ENCODE measurements at regions not wholly inside any gene's neighbourhood (a gene's known extent, or its start where the extent isn't known, plus 50 kb on each side); places are given as distances from the start of the nearest gene placed in this dataset.

GRCh38 chr20:22245139-22245538, 339.2 kb downstream of the FOXA2 start:
- H3K4me3 ChIP-seq (replicated peaks in 1 of 3; ENCODE audit: low read depth in 2 of 3, low read length in 3 of 3), result no peak overlapping the region
- no peaks in the 10 kb centered on the region for H3K9me3 ChIP-seq (replicated peaks in 1 of 2; ENCODE audit: control insufficient read depth in 1 of 2, insufficient read depth in 1 of 2, low read length in 2 of 2)
- intact Hi-C loops (cut with micrococcal nuclease), result no loop called here
- no peaks in the 10 kb centered on the region for H3K36me3 ChIP-seq (replicated peaks in 1 of 2; ENCODE audit: control insufficient read depth in 1 of 2, insufficient read depth in 2 of 2, low read length in 2 of 2)
- no peaks in the 10 kb centered on the region for H3K4me1 ChIP-seq (ENCODE audit: control insufficient read depth in 1 of 2, insufficient read depth in 2 of 2, low read length in 2 of 2)
- no peak overlapping the region for H2AFZ ChIP-seq (ENCODE audit: insufficient read depth, low read depth, low read length, poor library complexity, severe bottlenecking)
- Mint-ChIP-seq H3K27ac (no peak overlapping the region), H3K4me1 (no peaks in the 10 kb centered on the region), H3K9me3 (no peaks in the 10 kb centered on the region), H3K4me3 (no peak overlapping the region), H3K36me3 (no peaks in the 10 kb centered on the region), H3K27me3 (ENCODE audit: low read depth in 3 of 3) (peaks cover 0 to 3% (median 0%) of the 10 kb centered on the region in 3 donors)
- 57% methylated on average over 1 of the region's 3 CpGs for WGBS (ENCODE audit: insufficient coverage)
- TF ChIP-seq CTCF (IDR thresholded peaks at IDR 0.05), result no peak
- no peak for DNase-seq
- H3K4me2 ChIP-seq (replicated peaks; ENCODE audit: extremely low read depth, low read length, poor library complexity, severe bottlenecking), result no peak overlapping the region
- H3K79me2 ChIP-seq (ENCODE audit: insufficient read depth, low read length), result no peaks in the 10 kb centered on the region
- no peak overlapping the region for H3K9ac ChIP-seq (ENCODE audit: insufficient read depth, low read length, poor library complexity, severe bottlenecking)
- no peaks in the 10 kb centered on the region for H4K20me1 ChIP-seq (ENCODE audit: insufficient read depth, low read length)
- no peaks in the 10 kb centered on the region for H3K27me3 ChIP-seq (ENCODE audit: control insufficient read depth in 2 of 2, insufficient read depth in 2 of 2, low read length in 2 of 2)
- no peak overlapping the region for H3K27ac ChIP-seq (ENCODE audit: low read depth in 1 of 2, low read length in 2 of 2)

DNA sequence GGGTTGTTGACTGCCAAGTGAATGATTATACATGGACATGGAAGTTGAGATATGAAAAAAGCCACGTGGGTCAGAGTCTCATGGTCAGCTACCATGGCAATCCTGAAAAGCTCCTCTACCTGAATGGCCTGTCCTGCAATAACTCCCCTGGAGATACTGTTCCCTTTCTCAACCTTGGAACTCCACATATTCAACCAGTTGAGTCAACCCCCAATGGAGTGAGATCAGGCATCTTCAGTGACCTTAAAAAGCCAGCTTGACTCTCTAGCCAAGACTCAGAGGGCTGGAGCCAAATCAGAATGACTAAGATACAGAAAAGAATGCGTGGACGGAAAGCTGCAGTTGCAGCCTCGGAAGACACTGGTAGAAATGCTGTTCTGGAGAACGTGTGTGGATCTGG, 341.3 kb downstream of the FOXA2 start:
- no peak overlapping the region for H3K27ac Mint-ChIP-seq
- H3K9me3 Mint-ChIP-seq, result no peaks in the 10 kb centered on the region
- Histone ChIP-seq H3K4me2 (replicated peaks; ENCODE audit: extremely low read depth, low read length, poor library complexity, severe bottlenecking) (no peak overlapping the region), H3K4me1 (ENCODE audit: control insufficient read depth in 1 of 2, insufficient read depth in 2 of 2, low read length in 2 of 2) (no peaks in the 10 kb centered on the region), H3K27ac (ENCODE audit: low read depth in 1 of 2, low read length in 2 of 2) (no peak overlapping the region), H2AFZ (ENCODE audit: insufficient read depth, low read depth, low read length, poor library complexity, severe bottlenecking) (no peak overlapping the region), H3K79me2 (ENCODE audit: insufficient read depth, low read length) (no peaks in the 10 kb centered on the region), H3K9ac (ENCODE audit: insufficient read depth, low read length, poor library complexity, severe bottlenecking) (no peak overlapping the region), H3K36me3 (replicated peaks in 1 of 2; ENCODE audit: control insufficient read depth in 1 of 2, insufficient read depth in 2 of 2, low read length in 2 of 2) (no peaks in the 10 kb centered on the region), H3K4me3 (replicated peaks in 1 of 3; ENCODE audit: low read depth in 2 of 3, low read length in 3 of 3) (no peak overlapping the region), H3K9me3 (replicated peaks in 1 of 2; ENCODE audit: control insufficient read depth in 1 of 2, insufficient read depth in 1 of 2, low read length in 2 of 2) (no peaks in the 10 kb centered on the region), H4K20me1 (ENCODE audit: insufficient read depth, low read length) (no peaks in the 10 kb centered on the region), H3K27me3 (ENCODE audit: control insufficient read depth in 2 of 2, insufficient read depth in 2 of 2, low read length in 2 of 2) (no peaks in the 10 kb centered on the region)
- H3K36me3 Mint-ChIP-seq, result no peaks in the 10 kb centered on the region
- no peak overlapping the region for H3K4me3 Mint-ChIP-seq
- intact Hi-C loops (cut with micrococcal nuclease), result no loop called here
- no peak for TF ChIP-seq CTCF (IDR thresholded peaks at IDR 0.05)
- peaks cover 0 to 3% (median 0%) of the 10 kb centered on the region in 3 donors for H3K27me3 Mint-ChIP-seq (ENCODE audit: low read depth in 3 of 3)
- WGBS (ENCODE audit: insufficient coverage), result 83% methylated on average over 5 of the region's 5 CpGs
- no peaks in the 10 kb centered on the region for H3K4me1 Mint-ChIP-seq
- DNase-seq, result no peak

All from CD14-positive monocyte (primary cell).